A673 (cell line): ENCODE measurements at regions not wholly inside any gene's neighbourhood (a gene's known extent, or its start where the extent isn't known, plus 50 kb on each side); places are given as distances from the start of the nearest gene placed in this dataset.

Experiments
- EZH2 ChIP-seq: fragments of 200-600 bp; sonication (generic); IDR thresholded peaks from 2 replicates; pipeline ENCODE4 v1.6.1; 2017; ENCODE audit warnings: borderline replicate concordance, low read depth, mild to moderate bottlenecking, mixed read lengths, antibody characterized with exemption, low read length; ENCODE audit not compliant: poor library complexity, severe bottlenecking
- TF ChIP-seq, protein P1 (sequence below): fragments of 300-800, 200-600 bp; sonication (generic); conservative IDR thresholded peaks from 2 replicates; pipeline ENCODE4 v1.5.1; 2017; ENCODE audit warnings: low read depth, mild to moderate bottlenecking, antibody characterized with exemption, low read length, moderate library complexity, mixed read lengths

DNA sequence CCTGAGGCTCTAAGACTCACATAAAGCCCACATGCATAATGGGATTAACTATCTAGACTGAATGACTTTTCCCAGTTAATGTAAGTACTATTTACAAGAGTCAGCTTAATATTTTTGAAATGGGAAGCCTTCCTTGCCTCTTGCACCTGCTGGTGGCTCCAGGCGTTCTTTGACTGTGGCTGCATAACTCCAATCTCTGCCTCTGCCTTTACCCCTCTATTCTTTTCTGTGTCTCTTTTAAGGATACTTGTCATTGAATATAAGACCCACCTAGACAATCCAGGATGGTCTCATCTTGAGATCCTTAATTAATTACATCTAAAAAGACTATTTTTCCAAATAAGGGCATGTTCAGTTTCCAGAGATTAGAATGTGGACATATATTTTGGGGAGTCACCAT lies 66.9 kb upstream of the PCED1B start:
- TF ChIP-seq, protein P1, sequence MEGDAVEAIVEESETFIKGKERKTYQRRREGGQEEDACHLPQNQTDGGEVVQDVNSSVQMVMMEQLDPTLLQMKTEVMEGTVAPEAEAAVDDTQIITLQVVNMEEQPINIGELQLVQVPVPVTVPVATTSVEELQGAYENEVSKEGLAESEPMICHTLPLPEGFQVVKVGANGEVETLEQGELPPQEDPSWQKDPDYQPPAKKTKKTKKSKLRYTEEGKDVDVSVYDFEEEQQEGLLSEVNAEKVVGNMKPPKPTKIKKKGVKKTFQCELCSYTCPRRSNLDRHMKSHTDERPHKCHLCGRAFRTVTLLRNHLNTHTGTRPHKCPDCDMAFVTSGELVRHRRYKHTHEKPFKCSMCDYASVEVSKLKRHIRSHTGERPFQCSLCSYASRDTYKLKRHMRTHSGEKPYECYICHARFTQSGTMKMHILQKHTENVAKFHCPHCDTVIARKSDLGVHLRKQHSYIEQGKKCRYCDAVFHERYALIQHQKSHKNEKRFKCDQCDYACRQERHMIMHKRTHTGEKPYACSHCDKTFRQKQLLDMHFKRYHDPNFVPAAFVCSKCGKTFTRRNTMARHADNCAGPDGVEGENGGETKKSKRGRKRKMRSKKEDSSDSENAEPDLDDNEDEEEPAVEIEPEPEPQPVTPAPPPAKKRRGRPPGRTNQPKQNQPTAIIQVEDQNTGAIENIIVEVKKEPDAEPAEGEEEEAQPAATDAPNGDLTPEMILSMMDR, result no peak
- TF ChIP-seq EZH2, result no peak
